HG03575 (cell line): ENCODE measurements at regions not wholly inside any gene's neighbourhood (a gene's known extent, or its start where the extent isn't known, plus 50 kb on each side); places are given as distances from the start of the nearest gene placed in this dataset.

ENCODE experiments used
- ATAC-seq: cut with Tn5 transposase; IDR thresholded peaks from one replicate; pipeline ENCODE4 v1.9.1; 2021; ENCODE audit not compliant: unreplicated experiment, insufficient number of reproducible peaks, low FRiP score; ENCODE audit errors: extremely low read depth

DNA sequence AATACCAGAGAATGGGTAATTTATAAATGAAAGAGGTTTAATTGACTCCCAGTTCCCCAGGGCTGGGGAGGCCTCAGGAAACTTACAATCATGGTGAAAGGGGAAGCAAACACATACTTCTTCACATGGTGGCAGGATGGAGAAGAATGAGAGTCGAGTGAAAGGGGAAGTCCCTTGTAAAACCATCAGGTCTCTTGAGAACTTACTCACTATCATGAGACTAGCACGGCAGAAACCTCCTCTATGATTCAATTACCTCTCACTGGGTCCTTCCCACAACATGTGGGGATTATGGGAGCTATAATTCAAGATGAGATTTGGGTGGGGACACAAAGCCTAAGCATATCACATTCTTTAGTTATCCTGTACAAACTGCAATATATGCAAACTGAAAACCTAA is 609.4 kb downstream of the MTRR start:
- no peak for ATAC-seq

DNA sequence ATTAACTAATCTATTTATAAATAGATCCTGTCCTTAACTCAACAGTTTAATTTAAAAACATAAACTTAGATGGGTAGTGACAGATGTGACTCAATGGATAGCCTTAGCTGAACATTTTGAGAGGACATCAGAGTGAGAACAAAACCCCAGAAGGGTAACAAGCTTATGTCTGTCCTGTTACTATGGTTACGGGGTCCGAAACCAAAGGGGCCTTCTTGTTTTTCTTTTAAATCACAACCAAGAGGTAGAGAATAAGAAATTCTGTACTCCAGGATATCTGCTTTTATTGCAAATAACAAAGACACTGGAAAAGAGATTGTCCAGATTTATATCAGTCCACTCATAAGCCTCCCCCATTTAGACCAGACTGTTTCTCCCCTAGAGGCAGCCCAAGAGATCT is 612.1 kb downstream of the MTRR start:
- no peak for ATAC-seq

DNA sequence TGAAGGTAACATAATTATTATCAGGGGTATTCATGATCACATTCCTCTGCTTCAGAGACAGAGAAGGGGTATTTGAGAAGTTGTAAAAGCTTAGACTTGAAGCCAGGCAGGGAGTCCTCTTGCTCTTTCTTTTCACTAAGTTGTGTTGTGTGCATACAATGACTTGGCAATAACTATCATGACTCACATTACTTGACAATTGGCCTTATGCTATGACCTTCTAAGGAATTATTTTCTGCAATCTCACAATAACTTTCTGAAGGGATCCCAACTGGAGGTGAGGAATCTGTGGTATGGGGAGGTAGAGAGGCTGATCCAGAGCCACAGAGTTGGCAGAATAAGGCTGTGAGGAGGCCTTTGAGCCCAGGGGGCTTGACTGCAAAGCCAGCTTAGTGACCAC is 622.3 kb downstream of the MTRR start:
- ATAC-seq, result no peak

DNA sequence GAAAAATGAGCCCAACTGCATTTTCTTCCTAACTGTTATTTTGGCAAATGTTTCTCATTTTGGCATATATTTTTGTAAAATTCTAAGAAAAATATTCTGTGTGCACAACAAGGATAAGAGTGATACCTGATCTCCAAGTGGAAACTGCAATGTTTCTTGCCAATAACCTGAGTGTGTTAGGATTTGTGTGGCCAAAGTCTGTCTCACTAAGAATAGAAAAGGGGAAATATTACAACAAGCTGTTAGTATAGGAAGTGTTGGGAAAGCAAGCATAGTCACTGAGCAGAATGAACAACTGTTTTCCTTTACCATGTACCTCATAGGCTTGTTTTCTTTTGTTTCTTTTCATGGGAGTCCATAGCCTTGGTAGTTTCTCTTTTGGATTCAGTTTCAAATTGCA is 624.2 kb downstream of the MTRR start:
- no peak for ATAC-seq

DNA sequence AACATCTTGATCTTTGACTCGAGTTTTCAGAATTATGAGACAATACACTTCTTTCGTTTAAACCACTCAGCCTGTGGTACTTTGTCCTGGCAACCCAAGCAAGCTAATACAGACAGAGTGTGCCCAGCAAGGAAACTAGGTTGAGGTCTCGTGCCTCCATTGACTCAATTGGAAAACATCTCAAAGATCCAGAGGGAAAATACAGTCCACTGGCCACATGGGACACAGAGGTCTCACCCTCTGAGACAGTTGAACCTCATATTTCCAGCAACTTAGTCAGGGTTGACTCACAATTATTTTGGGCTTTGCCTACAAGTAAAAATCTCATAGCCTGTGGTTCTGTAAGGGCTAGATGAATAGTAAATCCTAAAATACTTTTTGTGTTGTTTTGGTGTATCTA is 631.5 kb downstream of the MTRR start:
- no peak for ATAC-seq

DNA sequence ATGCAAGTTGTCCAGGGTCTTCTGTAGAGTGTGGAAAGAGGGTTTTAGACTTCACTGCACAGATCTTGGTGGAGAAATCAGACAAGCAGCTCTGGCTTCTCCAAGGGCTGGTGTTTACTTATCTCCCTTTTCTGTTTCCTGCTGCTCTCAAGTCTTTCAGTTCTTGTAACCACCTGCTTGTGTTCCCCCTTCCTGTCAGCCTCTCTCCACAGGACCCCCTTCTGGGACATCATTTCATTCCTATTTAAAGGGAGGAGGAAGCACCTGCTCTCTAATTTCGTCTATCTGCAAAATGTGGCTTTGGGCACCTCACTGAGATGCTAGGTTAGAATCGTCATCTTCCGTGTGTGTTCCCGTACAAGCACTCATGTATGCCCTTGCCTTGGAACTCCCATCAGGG is 636.2 kb downstream of the MTRR start:
- no peak for ATAC-seq

DNA sequence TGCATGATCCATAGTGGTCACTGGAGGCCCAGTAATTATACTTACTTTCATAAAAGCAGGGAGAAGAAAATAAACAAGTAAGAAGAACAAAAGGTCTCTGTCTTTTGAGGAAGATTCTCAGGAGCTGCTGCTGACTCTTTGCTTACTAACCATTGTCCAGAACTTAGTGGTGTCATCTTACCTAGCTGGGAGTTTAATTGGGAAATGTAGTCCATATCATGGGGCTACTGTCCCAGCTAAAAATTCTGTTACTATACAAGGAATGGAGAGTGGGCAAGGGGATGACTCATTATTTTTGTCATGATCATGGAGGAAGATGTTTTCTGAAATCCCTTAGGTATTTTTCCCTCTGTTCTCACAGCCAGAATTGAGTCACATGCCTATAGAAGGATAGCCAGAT is 639.3 kb downstream of the MTRR start:
- no peak for ATAC-seq

DNA sequence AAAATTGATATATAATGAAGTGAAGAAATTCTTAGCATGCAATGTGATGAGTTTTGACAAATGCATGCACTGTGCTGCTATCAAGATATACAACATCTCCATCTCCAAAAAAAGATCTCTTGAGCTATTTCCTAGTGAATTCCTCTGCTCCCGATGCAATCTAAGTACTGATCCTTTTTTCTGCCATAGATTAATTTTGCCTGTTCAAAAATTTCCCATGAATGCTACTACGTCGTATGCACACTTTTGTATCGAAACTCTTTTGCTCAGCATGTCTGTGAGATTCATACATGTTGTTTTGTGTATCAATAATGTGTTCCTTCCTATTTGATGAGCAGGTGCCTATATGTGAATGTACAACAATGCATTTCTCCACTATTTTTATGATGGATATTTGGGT is 647.4 kb downstream of the MTRR start:
- ATAC-seq, result no peak

DNA sequence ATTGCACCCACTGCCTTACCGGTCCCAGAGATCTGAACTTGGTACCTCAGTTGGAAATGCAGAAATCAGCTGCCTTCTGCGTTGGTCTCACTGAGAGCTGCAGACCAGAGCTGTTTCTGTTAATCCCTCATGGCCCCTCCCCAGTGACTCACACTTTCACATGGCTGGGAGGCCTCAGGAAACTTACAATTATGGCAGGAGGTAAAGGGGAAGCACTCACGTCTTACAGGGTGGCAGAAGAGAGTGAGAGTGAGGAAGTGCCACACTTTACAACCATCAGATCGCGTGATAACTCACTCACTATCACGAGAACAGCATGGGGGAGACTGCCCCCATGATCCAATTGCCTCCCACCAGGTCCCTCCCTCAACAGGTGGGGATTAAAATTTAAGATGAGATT is 648.5 kb downstream of the MTRR start:
- ATAC-seq, result no peak

DNA sequence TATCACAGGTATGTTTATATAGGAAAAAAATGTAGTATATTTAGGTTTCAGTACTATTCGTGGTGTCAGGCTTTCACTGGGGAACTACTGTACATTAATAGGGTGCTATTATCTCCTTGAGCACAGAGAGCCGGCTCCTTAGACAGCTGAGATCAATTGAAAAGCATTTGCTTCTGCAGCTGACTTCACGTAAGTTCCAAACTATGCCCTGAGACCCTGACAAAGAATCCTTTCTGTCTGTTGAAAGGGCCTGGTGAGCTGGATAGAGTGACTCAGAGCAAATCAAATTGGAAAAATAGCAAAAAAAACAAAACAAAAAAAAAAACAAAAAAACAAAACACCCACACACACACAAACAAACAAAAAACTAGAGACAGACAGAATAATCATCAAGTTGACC is 652.0 kb downstream of the MTRR start:
- ATAC-seq, result no peak

DNA sequence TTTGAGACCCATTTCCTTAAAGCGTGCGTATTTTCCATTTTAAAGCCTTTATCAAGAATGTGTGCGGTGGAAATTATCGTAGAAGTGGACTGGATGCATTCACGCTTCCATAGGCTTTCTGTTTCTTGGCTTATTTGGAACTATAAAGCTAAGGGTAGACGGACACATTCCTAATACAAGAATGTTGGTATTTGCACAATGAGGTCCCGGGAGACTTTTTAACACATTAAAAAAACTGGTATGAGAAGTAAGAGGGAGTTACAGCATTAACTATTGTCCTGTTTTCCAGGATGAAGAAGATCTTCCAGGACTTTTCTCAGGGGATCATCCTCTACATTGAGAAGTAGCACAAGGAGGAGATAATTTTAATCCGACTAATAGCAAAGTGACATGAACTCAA is 653.0 kb downstream of the MTRR start:
- no peak for ATAC-seq

DNA sequence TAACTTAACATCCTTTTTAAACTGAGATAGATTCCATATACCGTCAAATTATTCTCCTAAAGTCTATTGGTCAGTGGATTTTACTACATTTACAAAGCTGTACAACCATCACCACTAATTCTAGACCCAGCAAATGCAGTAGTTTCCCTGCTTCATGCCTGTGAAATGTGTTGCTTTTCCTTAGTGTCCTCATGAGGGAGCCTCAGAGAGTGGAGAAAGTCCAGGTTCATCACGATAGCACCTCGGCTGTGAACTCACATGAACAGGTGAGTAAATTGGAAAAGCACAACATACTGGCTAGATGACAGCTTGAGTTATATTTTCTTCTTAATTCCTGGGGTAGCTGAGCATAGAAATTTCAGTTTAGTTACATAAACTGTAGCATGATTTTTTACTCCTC is 653.7 kb downstream of the MTRR start:
- no peak for ATAC-seq

DNA sequence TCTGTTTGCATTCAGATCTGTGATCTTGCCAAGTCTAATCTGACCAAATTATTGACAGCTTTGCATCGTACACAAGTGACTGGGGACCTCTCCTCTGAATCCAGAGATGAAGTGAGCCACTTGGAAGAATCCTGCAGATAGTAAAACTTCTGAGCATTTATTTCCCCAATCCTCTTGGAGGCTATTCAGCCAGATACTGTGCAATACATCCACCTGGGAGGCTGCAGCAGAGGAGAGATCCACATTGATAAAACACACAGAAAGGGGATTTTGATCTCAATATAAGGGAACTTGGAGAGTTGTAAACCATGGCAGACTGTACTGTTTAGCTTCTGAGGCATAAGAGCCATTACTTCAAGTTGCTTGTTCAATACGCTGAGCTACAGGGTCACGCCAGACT is 654.6 kb downstream of the MTRR start:
- ATAC-seq, result no peak

DNA sequence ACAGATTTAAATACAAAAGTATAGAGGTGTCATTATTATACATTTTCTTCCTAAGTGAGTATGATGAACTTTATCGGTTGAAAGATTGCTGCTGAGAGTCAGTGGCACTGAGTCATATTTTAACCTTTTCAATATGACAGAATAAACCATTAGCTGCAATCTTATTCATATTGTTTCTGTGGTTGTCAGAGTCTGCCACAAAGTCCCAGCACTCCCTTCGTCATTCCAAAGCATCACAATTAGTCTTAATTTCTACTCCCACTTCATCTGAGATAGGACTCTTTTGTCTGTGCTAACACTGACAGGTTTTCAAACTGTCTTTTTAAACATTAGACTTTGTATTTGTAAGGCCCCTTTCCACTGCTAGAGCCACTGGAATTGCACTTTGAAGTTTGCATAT is 656.9 kb downstream of the MTRR start:
- no peak for ATAC-seq

DNA sequence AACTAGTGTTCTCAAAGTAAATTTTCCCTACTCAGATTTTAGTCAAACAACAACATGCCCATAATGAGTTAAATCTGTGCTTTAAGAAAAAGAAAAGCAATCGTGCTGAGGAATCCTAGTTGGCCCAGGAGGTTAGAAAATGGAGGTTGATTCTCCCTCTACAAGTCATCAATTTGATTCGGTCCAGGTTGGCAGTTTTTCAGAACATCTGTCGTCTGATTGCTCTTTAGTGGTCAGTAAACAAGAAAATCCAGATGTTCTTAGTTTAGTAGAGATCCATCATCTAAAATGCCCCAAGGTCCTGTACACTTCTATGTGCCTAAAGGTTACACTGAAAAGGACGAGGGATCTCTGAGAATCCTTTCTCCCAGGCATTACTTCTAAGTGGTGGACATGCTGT is 659.2 kb downstream of the MTRR start:
- ATAC-seq, result no peak

DNA sequence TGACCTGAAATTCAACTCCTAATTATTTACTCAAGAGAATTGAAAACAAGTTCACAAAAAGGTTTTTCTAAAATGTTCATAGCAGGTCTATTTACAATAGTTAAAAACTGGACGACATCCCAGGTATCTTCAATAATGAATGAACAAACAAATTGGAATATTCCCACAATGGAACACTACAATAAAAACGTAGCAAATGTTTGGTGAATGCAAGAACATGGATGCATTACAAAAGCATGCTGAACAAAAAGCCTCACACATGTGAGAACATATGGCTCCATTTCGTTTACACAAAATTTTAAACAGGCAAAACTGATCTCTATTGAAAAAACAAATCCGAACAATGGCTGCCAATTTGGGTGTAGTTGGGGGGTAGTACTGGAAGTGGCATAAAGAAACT is 669.9 kb downstream of the MTRR start:
- ATAC-seq, result no peak

DNA sequence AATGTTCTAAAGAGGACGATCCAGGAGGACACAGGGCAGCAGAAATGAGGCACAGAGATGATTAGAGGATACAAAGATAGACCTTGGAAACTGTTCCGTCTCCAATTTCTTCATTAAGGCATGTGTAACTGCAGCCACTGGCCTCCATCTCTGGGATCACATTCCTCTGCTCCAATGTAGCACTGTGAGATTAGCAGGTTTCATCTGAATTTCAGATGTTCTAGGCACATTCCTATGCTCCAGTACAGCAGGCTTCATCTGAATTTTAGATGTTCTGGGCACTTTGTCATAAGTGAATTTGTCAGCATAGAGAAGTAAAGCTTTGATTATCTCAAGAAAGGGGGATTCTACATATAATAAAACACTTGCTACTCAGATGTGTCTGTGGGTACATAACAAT is 671.4 kb downstream of the MTRR start:
- no peak for ATAC-seq

DNA sequence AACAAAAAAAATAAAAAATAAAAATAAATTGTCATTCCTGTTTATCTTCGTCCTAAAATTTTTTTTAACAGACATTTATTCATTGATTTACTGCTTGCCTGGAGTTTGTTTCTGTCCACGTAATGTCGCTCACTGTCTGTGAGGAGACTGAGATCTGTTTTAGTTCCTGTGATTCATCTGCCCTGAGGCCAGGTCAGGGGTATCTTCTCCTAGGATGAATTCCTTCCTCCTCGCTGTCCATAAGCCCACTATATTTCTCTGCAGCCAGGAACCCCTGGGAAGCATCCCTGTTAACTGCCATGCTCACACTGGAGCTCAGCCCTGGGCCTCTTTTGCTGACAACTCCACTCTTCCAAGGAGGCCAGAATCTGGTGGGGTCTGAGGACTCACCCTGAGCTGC is 682.0 kb downstream of the MTRR start:
- ATAC-seq, result no peak

DNA sequence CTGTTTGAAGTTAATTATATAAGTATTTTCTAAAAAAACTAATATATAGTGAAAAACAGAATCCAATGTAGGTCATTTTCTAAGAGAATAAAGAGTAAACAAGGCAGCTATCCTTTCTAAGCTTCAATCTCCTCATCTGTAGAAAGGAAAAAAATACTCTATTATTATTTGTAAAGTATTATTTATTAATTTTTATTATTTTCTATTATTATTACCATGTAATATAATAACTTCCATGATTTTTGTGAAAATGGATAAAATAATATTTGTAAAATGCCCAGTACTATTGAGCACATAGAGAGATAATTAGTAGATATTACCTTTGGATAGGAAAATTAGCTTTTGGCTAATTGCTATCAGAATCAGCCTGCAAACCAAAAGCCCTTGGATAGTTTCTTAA is 684.4 kb downstream of the MTRR start:
- no peak for ATAC-seq

DNA sequence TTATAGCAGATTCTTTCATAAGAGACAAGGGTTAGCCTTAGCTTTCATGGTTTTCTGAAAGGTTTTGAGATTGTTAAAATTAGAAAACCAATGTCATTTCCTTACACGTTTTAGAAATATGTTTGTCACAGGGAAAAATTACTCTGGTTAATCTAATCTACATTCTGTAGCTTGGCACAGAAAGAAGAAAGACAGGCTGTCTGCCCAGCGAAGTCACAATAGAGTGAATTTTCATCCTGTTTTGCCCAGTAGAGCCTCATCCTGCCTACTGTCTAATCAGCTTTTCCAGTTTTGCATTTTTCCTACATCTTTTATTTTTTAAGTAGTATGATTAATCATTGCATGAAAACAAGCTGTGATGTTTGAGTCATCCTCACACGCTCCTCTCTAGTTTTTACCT is 688.8 kb downstream of the MTRR start:
- ATAC-seq, result no peak

DNA sequence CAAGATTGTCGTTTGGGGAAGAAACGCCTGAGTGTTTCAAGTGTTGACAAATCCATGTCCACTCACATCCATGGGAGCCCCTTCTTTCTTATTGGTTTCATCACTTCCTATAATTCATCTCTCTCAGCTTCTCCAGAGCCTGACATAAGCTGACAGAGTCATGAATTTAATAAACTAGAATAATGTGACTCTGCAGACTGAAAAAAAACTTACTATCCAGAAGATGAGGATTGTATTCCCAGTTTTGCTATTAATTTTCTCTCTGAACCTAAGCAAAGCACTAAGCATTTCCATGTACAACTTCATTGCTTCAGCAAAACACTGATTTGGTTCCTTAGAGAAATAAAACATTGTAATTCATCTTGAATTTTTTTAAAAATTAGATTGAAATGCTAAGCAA is 691.8 kb downstream of the MTRR start:
- ATAC-seq, result no peak

DNA sequence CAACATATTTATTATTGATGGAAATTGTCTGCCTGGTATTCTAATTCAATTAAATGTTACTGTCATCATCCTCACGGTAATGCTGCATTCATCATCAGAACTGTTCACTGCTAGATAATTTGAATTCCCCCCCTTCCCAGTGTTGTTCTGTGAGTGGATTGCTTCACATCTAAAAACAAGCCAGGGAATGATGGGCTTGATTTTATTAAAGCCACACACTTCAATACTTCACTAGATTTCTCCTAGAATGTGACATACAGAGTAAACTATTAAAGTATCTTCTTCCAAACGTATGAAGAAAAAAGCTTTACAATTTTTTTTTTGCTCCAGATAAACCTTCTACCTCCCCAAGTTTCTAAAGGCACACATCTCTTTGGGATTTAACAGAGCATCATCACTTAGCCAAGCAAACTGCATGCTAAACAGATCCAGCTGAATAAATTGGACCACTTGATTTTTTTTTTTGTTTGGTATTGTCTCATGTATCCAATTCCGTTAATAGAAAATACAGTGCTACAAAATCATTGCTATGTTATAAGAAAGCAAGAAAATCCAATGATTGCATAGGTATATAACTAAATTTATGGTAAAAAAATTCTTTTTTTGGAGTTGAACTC is 692.4 kb downstream of the MTRR start:
- ATAC-seq, result no peak
